ENCODE measurements at regions not wholly inside any gene's neighbourhood (a gene's known extent, or its start where the extent isn't known, plus 50 kb on each side); places are given as distances from the start of the nearest gene placed in this dataset.
A peak's percentile ranks its signal among the peaks of the same experiment; 100 is the strongest.

GRCh38 chr4:17356926-17357325 lies 155.0 kb downstream of the QDPR start:
- intact Hi-C loops (cut with micrococcal nuclease), result no loop called here
- no peak overlapping the region for H3K4me3 Mint-ChIP-seq
- TF ChIP-seq CTCF (IDR thresholded peaks at IDR 0.05), result no peak
- H3K27ac Mint-ChIP-seq, result no peak overlapping the region
- no peaks in the 10 kb centered on the region for H3K36me3 Mint-ChIP-seq (ENCODE audit: low read depth)
- H3K9me3 Mint-ChIP-seq, result no peaks in the 10 kb centered on the region
- ChIA-PET POLR2A (interaction anchor here (1.3 kb wide), 1 partner anchor 9 kb away, joined by 3 read pairs; no protein-coding TSS in a partner anchor), CTCF (interaction anchor here (0.8 to 1.4 kb wide), 2 partner anchors 10 to 115 kb away, joined by 4 to 5 read pairs; no protein-coding TSS in a partner anchor)
- H3K4me1 Mint-ChIP-seq (ENCODE audit: low read depth), result no peaks in the 10 kb centered on the region
- no peak for ATAC-seq
- DNase-seq, result no peak
- peaks cover 5% of the 10 kb centered on the region for H3K27me3 Mint-ChIP-seq

GRCh38 chr4:17352357-17352756 lies 159.5 kb downstream of the QDPR start:
- no peak for DNase-seq
- H3K4me1 Mint-ChIP-seq (ENCODE audit: low read depth), result no peaks in the 10 kb centered on the region
- H3K27me3 Mint-ChIP-seq, result peaks cover 5% of the 10 kb centered on the region
- intact Hi-C loops (cut with micrococcal nuclease), result no loop called here
- no peak overlapping the region for H3K4me3 Mint-ChIP-seq
- no peak for ATAC-seq
- TF ChIP-seq CTCF (IDR thresholded peaks at IDR 0.05), result no peak
- no peaks in the 10 kb centered on the region for H3K9me3 Mint-ChIP-seq
- CTCF ChIA-PET, result interaction anchor here (1.0 kb wide), 1 partner anchor 95 kb away, joined by 3 read pairs; no protein-coding TSS in a partner anchor
- POLR2A ChIA-PET, result no interaction called here
- no peaks in the 10 kb centered on the region for H3K36me3 Mint-ChIP-seq (ENCODE audit: low read depth)
- no peak overlapping the region for H3K27ac Mint-ChIP-seq

- ChIA-PET CTCF (interaction anchor here (0.6 to 5.1 kb wide), 23 partner anchors 8 to 179 kb away, joined by 3 to 43 read pairs (median 4); no protein-coding TSS in a partner anchor), POLR2A (no interaction called here)
- no peak overlapping the region for H3K27ac Mint-ChIP-seq
- no peaks in the 10 kb centered on the region for H3K9me3 Mint-ChIP-seq
- no peaks in the 10 kb centered on the region for H3K27me3 Mint-ChIP-seq
- intact Hi-C loops (cut with micrococcal nuclease), result loop anchor here (5.0 kb wide), 1 partner anchor 100 kb away; no protein-coding TSS in a partner anchor
- H3K4me1 Mint-ChIP-seq (ENCODE audit: low read depth), result no peaks in the 10 kb centered on the region
- peak; percentile 49 for TF ChIP-seq CTCF (IDR thresholded peaks at IDR 0.05)
- no peak overlapping the region for H3K4me3 Mint-ChIP-seq
- ATAC-seq (peak; percentile 61), DNase-seq (peak; percentile 58)
- H3K36me3 Mint-ChIP-seq (ENCODE audit: low read depth), result no peaks in the 10 kb centered on the region
Observed at GRCh38 chr4:17347445-17347844, 164.4 kb downstream of the QDPR start.

GRCh38 chr4:17339376-17339775 lies 172.5 kb downstream of the QDPR start:
- no peak overlapping the region for H3K4me3 Mint-ChIP-seq
- ChIA-PET POLR2A (no interaction called here), CTCF (interaction anchor here (2.5 to 2.9 kb wide), 2 partner anchors 8 to 109 kb away, joined by 10 to 12 read pairs; no protein-coding TSS in a partner anchor)
- H3K27me3 Mint-ChIP-seq, result no peaks in the 10 kb centered on the region
- no peaks in the 10 kb centered on the region for H3K9me3 Mint-ChIP-seq
- DNase-seq (no peak), ATAC-seq (no peak)
- H3K36me3 Mint-ChIP-seq (ENCODE audit: low read depth), result no peaks in the 10 kb centered on the region
- peaks cover 41% of the 10 kb centered on the region for H3K4me1 Mint-ChIP-seq (ENCODE audit: low read depth)
- no peak for TF ChIP-seq CTCF (IDR thresholded peaks at IDR 0.05)
- intact Hi-C loops (cut with micrococcal nuclease), result no loop called here
- no peak overlapping the region for H3K27ac Mint-ChIP-seq

GRCh38 chr4:17336986-17337385 lies 174.9 kb downstream of the QDPR start:
- intact Hi-C loops (cut with micrococcal nuclease), result no loop called here
- no peak for TF ChIP-seq CTCF (IDR thresholded peaks at IDR 0.05)
- DNase-seq (peak; percentile 25), ATAC-seq (peak; percentile 45)
- Mint-ChIP-seq H3K27ac (peak overlapping the region; percentile 94), H3K4me3 (peak overlapping the region; percentile 41), H3K27me3 (no peaks in the 10 kb centered on the region), H3K9me3 (no peaks in the 10 kb centered on the region), H3K36me3 (ENCODE audit: low read depth) (no peaks in the 10 kb centered on the region), H3K4me1 (ENCODE audit: low read depth) (peaks cover 43% of the 10 kb centered on the region)
- POLR2A ChIA-PET, result no interaction called here
- CTCF ChIA-PET, result interaction anchor here (0.9 to 2.9 kb wide), 4 partner anchors 11 to 542 kb away, joined by 3 to 21 read pairs (median 7); no protein-coding TSS in a partner anchor

All from activated CD8-positive, alpha-beta T cell treated with anti-CD3 and anti-CD28 coated beads for 36 hours (primary cell).